ENCODE measurements at regions not wholly inside any gene's neighbourhood (a gene's known extent, or its start where the extent isn't known, plus 50 kb on each side); places are given as distances from the start of the nearest gene placed in this dataset.

DNA sequence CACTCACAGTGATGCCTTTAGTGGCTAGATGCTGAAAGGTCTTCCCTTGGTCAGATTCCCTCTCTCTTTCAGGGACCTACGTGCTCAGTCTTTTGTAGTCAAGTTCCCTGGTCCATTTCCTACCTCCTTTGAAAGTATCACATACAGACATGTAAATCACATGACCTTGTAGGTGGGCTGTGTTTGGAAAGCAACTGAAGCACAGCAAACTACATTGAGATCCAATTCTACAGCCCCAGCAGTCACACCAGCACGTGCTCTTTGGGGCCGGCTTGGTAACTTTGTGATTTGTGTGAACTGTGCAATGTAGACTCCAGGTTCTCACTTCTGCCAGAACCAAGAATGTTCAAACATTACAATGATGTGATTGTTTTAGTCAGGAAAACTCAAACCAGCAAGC, 89.7 kb upstream of the PLPP4 start:
- H3K4me3 ChIP-seq (ENCODE audit: low read depth, low read length), result no peak overlapping the region
- TF ChIP-seq, protein P1, sequence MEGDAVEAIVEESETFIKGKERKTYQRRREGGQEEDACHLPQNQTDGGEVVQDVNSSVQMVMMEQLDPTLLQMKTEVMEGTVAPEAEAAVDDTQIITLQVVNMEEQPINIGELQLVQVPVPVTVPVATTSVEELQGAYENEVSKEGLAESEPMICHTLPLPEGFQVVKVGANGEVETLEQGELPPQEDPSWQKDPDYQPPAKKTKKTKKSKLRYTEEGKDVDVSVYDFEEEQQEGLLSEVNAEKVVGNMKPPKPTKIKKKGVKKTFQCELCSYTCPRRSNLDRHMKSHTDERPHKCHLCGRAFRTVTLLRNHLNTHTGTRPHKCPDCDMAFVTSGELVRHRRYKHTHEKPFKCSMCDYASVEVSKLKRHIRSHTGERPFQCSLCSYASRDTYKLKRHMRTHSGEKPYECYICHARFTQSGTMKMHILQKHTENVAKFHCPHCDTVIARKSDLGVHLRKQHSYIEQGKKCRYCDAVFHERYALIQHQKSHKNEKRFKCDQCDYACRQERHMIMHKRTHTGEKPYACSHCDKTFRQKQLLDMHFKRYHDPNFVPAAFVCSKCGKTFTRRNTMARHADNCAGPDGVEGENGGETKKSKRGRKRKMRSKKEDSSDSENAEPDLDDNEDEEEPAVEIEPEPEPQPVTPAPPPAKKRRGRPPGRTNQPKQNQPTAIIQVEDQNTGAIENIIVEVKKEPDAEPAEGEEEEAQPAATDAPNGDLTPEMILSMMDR (IDR thresholded peaks at IDR 0.05; ENCODE audit: low read depth, low read length), result no peak

DNA sequence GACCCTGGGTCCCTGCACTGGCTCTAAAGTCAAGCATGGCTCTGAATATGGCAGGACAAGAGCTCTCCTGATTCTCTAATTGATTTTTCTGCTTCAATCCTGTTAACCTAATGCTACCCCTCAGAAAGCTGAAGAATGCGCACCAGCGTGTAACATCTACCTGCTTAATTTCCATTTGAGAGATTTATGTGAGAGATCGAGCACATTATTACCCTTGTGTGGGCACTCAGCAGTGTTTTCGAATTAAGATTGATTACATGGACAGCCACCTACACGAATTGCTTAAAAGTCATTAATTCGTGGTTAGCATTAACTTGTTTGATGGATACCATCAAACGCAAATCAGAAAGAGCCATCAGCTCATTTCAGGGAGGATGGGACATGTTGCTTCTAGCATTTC, 88.7 kb upstream of the PLPP4 start:
- H3K4me3 ChIP-seq (ENCODE audit: low read depth, low read length), result no peak overlapping the region
- TF ChIP-seq, protein P1 (IDR thresholded peaks at IDR 0.05; ENCODE audit: low read depth, low read length), result no peak

DNA sequence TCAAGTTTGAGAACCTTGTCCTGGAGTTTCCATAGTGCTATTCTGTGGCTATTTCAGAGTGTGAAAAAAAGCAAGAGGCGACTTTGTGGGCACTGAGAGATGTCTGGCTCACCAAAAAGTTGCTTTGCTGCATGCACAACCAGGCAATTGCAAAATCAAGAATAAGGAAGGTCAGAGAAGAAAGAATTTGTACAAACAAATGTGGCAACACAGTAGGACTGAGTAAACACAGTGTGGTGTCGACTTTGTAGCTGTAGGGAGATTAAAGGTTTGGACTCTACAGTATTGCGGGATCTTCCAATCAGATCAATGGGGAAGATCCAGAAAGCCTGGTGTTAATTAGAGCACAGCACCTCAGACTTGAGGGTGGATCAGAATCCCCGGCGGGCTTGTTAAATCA, 88.1 kb upstream of the PLPP4 start:
- H3K4me3 ChIP-seq (ENCODE audit: low read depth, low read length), result no peak overlapping the region
- TF ChIP-seq, protein P1 (IDR thresholded peaks at IDR 0.05; ENCODE audit: low read depth, low read length), result no peak

DNA sequence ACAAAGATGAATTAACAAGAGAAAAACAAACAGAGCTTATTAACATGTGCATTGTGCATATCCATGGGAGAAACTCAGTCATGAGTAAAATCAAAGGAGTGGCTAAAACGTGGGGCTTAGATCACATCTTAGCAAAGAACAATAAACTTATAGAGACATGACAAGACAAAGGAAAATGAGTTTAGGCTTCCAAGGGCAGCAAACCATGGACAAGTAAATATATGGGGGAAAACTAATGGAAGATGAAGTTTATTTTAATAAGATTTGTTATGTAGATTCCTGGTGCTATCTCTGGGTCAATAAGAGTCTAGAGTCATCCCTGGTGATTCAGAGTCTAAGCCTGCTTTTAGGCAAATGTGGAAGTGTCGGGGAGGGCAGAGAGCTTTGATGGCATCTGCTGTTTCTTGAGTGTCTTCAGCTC, 87.2 kb upstream of the PLPP4 start:
- TF ChIP-seq, protein P1 (IDR thresholded peaks at IDR 0.05; ENCODE audit: low read depth, low read length), result no peak
- H3K4me3 ChIP-seq (ENCODE audit: low read depth, low read length), result no peak overlapping the region

DNA sequence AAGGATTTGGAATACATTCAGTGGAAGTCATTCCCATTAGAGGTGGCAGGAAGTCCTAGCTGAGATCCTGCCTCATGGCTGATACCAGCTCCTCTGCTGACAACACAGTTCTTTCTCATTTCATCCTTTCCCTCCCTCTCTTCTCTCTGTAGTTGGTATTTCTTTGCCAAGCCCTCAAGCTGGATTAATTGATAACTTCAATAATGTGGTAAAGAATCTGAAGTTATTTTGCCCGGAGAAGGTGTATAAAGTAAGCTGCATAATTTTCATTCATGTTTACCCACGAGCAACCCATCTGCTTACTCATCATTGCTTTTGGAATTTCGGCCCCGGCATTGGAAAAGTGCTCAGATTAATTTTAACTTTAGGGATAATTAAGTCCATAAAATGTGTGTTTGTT, 85.2 kb upstream of the PLPP4 start:
- no peak overlapping the region for H3K4me3 ChIP-seq (ENCODE audit: low read depth, low read length)

DNA sequence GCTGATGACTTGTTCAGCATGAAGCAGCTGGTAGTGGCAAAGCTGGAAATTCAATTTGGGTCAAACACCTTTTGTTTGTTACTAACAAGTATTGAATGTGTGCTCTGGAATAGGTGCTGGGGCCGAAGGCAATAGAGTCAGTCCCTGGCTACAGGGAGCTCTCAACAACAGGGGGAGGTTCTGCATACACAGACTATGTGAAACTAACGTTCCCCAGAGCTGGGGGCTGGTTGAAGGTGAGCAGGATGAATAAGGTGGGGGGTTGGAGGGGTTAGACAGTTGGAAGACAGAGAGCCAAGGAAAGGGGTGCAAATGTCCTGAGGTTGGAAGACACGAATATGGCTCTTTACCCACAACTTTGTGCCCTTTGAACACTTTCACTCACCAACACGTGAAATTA, 84.1 kb upstream of the PLPP4 start:
- H3K4me3 ChIP-seq (ENCODE audit: low read depth, low read length), result no peak overlapping the region
- TF ChIP-seq, protein P1 (IDR thresholded peaks at IDR 0.05; ENCODE audit: low read depth, low read length), result no peak

More for the DNA sequence above, 85.2 kb upstream of the PLPP4 start:
- TF ChIP-seq, protein P1 (IDR thresholded peaks at IDR 0.05; ENCODE audit: low read depth, low read length), result no peak

DNA sequence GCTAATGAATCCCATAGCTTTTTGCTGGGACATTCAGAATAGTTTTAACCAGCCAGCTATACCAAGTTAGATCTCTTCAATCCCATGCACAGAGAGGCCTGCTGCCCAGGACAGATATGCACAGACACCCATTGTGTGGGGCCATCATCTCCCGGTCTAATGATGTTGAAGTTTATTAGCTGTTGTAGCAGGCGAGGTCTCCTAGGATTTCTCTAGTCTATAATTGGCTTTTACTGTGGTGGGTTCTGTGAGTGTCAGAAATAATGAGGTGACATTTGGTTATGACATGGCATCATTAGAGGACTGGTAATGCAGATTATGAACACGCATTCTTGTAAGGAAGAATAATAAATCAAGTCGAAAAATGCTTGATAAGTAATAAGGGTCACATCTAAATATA, 81.4 kb upstream of the PLPP4 start:
- H3K4me3 ChIP-seq (ENCODE audit: low read depth, low read length), result no peak overlapping the region
- TF ChIP-seq, protein P1 (IDR thresholded peaks at IDR 0.05; ENCODE audit: low read depth, low read length), result no peak

Data from WI38 (cell line).